ENCODE measurements at regions not wholly inside any gene's neighbourhood (a gene's known extent, or its start where the extent isn't known, plus 50 kb on each side); places are given as distances from the start of the nearest gene placed in this dataset.
"Not testable (repeated sequence)": the region's sequence is repeated elsewhere in the genome, so short reads cannot be mapped to it uniquely, and the experiment has no call there.

- Histone ChIP-seq H3K4me3 (ENCODE audit: low read depth, low read length) (no peak overlapping the region), H3K9me3 (no peaks in the 10 kb centered on the region), H3K36me3 (no peaks in the 10 kb centered on the region), H3K27me3 (no peaks in the 10 kb centered on the region), H3K4me1 (no peaks in the 10 kb centered on the region)
- TF ChIP-seq, protein P1, sequence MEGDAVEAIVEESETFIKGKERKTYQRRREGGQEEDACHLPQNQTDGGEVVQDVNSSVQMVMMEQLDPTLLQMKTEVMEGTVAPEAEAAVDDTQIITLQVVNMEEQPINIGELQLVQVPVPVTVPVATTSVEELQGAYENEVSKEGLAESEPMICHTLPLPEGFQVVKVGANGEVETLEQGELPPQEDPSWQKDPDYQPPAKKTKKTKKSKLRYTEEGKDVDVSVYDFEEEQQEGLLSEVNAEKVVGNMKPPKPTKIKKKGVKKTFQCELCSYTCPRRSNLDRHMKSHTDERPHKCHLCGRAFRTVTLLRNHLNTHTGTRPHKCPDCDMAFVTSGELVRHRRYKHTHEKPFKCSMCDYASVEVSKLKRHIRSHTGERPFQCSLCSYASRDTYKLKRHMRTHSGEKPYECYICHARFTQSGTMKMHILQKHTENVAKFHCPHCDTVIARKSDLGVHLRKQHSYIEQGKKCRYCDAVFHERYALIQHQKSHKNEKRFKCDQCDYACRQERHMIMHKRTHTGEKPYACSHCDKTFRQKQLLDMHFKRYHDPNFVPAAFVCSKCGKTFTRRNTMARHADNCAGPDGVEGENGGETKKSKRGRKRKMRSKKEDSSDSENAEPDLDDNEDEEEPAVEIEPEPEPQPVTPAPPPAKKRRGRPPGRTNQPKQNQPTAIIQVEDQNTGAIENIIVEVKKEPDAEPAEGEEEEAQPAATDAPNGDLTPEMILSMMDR (IDR thresholded peaks at IDR 0.05; ENCODE audit: low read depth, low read length), result no peak
- DNase-seq, result no peak
Measured at GRCh38 chr1:181936269-181936668, 125.2 kb downstream of the ZNF648 start.

DNA sequence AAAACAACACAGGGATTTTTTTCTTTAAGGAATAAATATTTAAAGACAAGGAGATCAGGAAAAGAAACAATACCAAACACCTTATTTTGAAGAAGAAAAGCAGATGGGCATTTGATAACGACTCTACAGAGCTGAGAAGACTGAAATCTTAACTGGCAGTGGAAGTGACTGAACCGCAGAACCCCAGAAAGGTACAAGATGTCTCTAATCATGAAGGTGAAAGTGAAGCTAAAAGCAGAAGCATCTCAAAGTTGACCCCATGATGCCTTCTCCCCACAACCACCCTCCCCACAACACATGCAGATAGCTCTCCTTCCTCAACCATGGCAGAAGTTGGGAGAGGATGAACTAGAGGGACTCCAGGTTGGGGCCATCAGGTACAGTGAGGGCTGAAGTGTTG, 129.6 kb downstream of the ZNF648 start:
- no peaks in the 10 kb centered on the region for H3K9me3 ChIP-seq
- no peak overlapping the region for H3K4me3 ChIP-seq (ENCODE audit: low read depth, low read length)
- no peaks in the 10 kb centered on the region for H3K27me3 ChIP-seq
- no peaks in the 10 kb centered on the region for H3K4me1 ChIP-seq
- TF ChIP-seq, protein P1 (IDR thresholded peaks at IDR 0.05; ENCODE audit: low read depth, low read length), result no peak
- DNase-seq, result no peak
- H3K36me3 ChIP-seq, result no peaks in the 10 kb centered on the region

DNA sequence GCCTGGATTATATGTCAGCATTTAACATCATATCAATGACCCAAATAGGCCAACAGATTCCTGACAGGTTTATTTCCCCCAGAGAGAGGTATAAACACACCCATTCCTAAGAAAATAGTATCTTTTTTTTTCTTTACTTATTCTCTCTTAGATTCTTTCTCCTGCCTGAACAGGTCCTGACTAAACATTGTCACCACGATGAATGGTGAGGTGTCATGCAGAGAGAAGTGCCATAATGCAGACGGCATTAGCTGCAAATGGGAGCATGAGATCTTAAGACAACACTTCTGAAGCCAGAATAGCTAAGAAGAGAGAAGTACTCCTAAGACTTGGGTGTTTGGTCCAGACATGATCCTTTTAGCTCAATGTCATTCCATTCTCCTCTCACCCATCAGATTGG, 131.3 kb downstream of the ZNF648 start:
- TF ChIP-seq, protein P1 (IDR thresholded peaks at IDR 0.05; ENCODE audit: low read depth, low read length), result no peak
- Histone ChIP-seq H3K27me3 (no peaks in the 10 kb centered on the region), H3K36me3 (no peaks in the 10 kb centered on the region)

GRCh38 chr1:181926697-181927096, 134.8 kb downstream of the ZNF648 start:
- H3K9me3 ChIP-seq, result no peaks in the 10 kb centered on the region; the same call in 1 of the 2 replicates
- no peak for DNase-seq
- H3K4me1 ChIP-seq, result no peaks in the 10 kb centered on the region
- H3K36me3 ChIP-seq, result no peaks in the 10 kb centered on the region
- no peaks in the 10 kb centered on the region for H3K27me3 ChIP-seq
- no peak overlapping the region for H3K4me3 ChIP-seq (ENCODE audit: low read depth, low read length)
- TF ChIP-seq, protein P1 (IDR thresholded peaks at IDR 0.05; ENCODE audit: low read depth, low read length), result no peak

More for the DNA sequence above, 131.3 kb downstream of the ZNF648 start:
- Histone ChIP-seq H3K4me3 (ENCODE audit: low read depth, low read length) (no peak overlapping the region), H3K9me3 (no peaks in the 10 kb centered on the region), H3K4me1 (no peaks in the 10 kb centered on the region)
- DNase-seq, result no peak

GRCh38 chr1:181924034-181924433, 137.5 kb downstream of the ZNF648 start:
- not testable (repeated sequence) for H3K4me3 ChIP-seq (ENCODE audit: low read depth, low read length); H3K36me3 ChIP-seq; DNase-seq; H3K9me3 ChIP-seq; H3K27me3 ChIP-seq; H3K4me1 ChIP-seq

DNA sequence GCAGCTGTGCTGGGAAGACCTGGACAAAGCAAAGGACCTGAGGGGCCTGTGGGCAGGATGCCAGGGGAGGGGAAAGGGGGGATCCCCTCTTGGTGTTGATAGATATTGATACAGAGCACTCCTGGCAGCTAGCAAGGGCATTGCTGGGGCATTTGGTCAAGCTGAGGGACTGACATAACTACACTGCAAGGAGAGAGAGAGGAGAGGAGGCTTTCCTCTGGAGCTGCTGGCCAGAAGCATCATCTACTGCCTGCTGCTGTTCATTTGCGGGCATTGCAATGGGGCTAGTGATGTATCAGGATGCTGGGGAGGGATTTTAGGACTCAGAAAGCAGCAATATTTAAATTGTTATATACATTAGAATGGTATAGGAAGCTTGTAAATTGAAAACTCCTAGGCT, 142.0 kb downstream of the ZNF648 start:
- DNase-seq, result no peak
- Histone ChIP-seq H3K9me3 (no peaks in the 10 kb centered on the region; the same call in 1 of the 2 replicates), H3K4me1 (no peaks in the 10 kb centered on the region), H3K36me3 (no peaks in the 10 kb centered on the region), H3K4me3 (ENCODE audit: low read depth, low read length) (no peak overlapping the region), H3K27me3 (no peaks in the 10 kb centered on the region)
- TF ChIP-seq, protein P1 (IDR thresholded peaks at IDR 0.05; ENCODE audit: low read depth, low read length), result no peak

Data from BE2C (cell line).